Vagina (tissue), 2 donors: ENCODE measurements at regions not wholly inside any gene's neighbourhood (a gene's known extent, or its start where the extent isn't known, plus 50 kb on each side); places are given as distances from the start of the nearest gene placed in this dataset.

Source experiments
- POLR2AphosphoS5 ChIP-seq, 2 donors: sonication (generic); formaldehyde crosslinking; IDR thresholded peaks; one replicate each; pipeline ENCODE4 v1.9.0; 2017; ENCODE audit warnings: antibody characterized with exemption in 2 of 2, mild to moderate bottlenecking in 2 of 2, low read depth in 1 of 2; ENCODE audit not compliant: insufficient read depth in 1 of 2
- TF ChIP-seq, protein P1 (sequence below), 3 experiments: fragments of 450-650 bp in 2 of 3; fragments of 200-600 bp in 1 of 3; sonication (generic) in 1 of 3; IDR thresholded peaks; one replicate each; pipeline ENCODE4 v1.5.1; 2017 to 2019; ENCODE audit warnings: antibody characterized with exemption in 3 of 3, mild to moderate bottlenecking in 2 of 3, moderate library complexity in 2 of 3

DNA sequence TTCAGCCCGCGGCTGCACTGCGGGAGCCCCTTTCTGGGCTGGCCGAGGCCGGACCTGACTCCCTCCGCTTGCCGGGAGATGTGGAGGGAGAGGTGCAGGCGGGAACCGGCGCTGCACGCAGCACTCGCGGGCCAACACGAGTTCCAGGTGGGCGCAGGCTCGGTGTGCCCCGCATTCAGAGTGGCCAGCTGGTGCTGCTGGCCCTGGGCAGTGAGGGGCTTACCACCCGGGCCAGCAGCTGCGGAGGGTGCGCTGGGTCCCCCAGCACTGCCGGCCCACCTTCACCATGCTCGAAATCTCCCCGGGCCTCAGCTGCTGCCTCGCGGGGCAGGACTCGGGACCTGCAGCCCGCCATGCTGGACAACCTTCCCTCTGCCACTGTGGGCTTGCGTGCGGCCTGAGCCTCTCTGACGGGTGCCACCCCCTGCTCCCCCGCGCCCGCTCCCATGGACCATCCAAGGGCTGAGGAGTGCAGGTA lies 733.5 kb upstream of the CCDC54 start:
- TF ChIP-seq, protein P1, sequence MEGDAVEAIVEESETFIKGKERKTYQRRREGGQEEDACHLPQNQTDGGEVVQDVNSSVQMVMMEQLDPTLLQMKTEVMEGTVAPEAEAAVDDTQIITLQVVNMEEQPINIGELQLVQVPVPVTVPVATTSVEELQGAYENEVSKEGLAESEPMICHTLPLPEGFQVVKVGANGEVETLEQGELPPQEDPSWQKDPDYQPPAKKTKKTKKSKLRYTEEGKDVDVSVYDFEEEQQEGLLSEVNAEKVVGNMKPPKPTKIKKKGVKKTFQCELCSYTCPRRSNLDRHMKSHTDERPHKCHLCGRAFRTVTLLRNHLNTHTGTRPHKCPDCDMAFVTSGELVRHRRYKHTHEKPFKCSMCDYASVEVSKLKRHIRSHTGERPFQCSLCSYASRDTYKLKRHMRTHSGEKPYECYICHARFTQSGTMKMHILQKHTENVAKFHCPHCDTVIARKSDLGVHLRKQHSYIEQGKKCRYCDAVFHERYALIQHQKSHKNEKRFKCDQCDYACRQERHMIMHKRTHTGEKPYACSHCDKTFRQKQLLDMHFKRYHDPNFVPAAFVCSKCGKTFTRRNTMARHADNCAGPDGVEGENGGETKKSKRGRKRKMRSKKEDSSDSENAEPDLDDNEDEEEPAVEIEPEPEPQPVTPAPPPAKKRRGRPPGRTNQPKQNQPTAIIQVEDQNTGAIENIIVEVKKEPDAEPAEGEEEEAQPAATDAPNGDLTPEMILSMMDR (IDR thresholded peaks at IDR 0.05), result no peak
- TF ChIP-seq POLR2AphosphoS5 (IDR thresholded peaks at IDR 0.05; ENCODE audit: insufficient read depth in 1 of 2, low read depth in 1 of 2), result no peak
